Fibroblast of lung (primary cell): ENCODE measurements at regions not wholly inside any gene's neighbourhood (a gene's known extent, or its start where the extent isn't known, plus 50 kb on each side); places are given as distances from the start of the nearest gene placed in this dataset.
A peak's percentile ranks its signal among the peaks of the same experiment; 100 is the strongest.

Experiments used
- DNase-seq, 2 donors: peaks; one replicate each; pipeline versions ENCODE4 v3.0.0 to v3.0.0-alpha.2; 2010; ENCODE audit warnings: low read depth in 2 of 2
- H2AFZ ChIP-seq: 2 replicates; pipeline ENCODE4 v1.5.1; 2012; ENCODE audit warnings: low read length, control low read depth, inconsistent platforms
- H3K27ac ChIP-seq: 2 replicates; pipeline ENCODE4 v1.5.1; 2011; ENCODE audit warnings: low read length, control low read depth; ENCODE audit not compliant: insufficient read depth
- H3K27me3 ChIP-seq: 2 replicates; pipeline ENCODE4 v1.5.1; 2011; ENCODE audit warnings: mild to moderate bottlenecking, low read length; ENCODE audit not compliant: control insufficient read depth, insufficient read depth
- H3K36me3 ChIP-seq: 2 replicates; pipeline ENCODE4 v1.5.1; 2011; ENCODE audit warnings: low read length; ENCODE audit not compliant: control insufficient read depth, insufficient read depth
- H3K4me1 ChIP-seq: 2 replicates; pipeline ENCODE4 v1.5.1; 2011; ENCODE audit warnings: low read length; ENCODE audit not compliant: control insufficient read depth, insufficient read depth; ENCODE audit errors: extremely low read depth
- H3K4me2 ChIP-seq: 2 replicates; pipeline ENCODE4 v1.5.1; 2011; ENCODE audit warnings: low read length, control low read depth; ENCODE audit not compliant: insufficient read depth; ENCODE audit errors: extremely low read depth
- H3K4me3 ChIP-seq, 4 experiments: fragments of 200-600 bp in 1 of 4; sonication (generic) in 1 of 4; replicated peaks in 1 of 4; 2 replicates each; pipeline ENCODE4 v1.5.1; 2011 to 2016; ENCODE audit warnings: low read length in 4 of 4, low read depth in 3 of 4, mild to moderate bottlenecking in 3 of 4, control low read depth in 2 of 4, inconsistent platforms in 1 of 4, mixed read lengths in 1 of 4; ENCODE audit not compliant: insufficient read depth in 1 of 4; ENCODE audit errors: control extremely low read depth in 1 of 4
- H3K79me2 ChIP-seq: 2 replicates; pipeline ENCODE4 v1.5.1; 2012; ENCODE audit warnings: mild to moderate bottlenecking, low read length, inconsistent platforms; ENCODE audit not compliant: control insufficient read depth, insufficient read depth
- H3K9ac ChIP-seq: 2 replicates; pipeline ENCODE4 v1.5.1; 2011; ENCODE audit warnings: mild to moderate bottlenecking, low read length, control low read depth; ENCODE audit not compliant: insufficient read depth
- H3K9me3 ChIP-seq: 2 replicates; pipeline ENCODE4 v1.5.1; 2012; ENCODE audit warnings: low read depth, low read length; ENCODE audit not compliant: control insufficient read depth, insufficient read depth
- H4K20me1 ChIP-seq: 2 replicates; pipeline ENCODE4 v1.5.1; 2011; ENCODE audit warnings: low read length; ENCODE audit not compliant: control insufficient read depth, insufficient read depth; ENCODE audit errors: extremely low read depth
- EZH2 ChIP-seq: IDR thresholded peaks from 2 replicates; pipeline ENCODE4 v1.5.1; 2012; ENCODE audit warnings: low read length, control low read depth, mild to moderate bottlenecking; ENCODE audit errors: missing control alignments
- TF ChIP-seq, protein P1 (sequence below), 2 donors: IDR thresholded peaks in 1 of 2; conservative IDR thresholded peaks in 1 of 2; 1 replicate in 1 of 2; 2 replicates in 1 of 2; pipeline ENCODE4 v1.5.1; 2011 to 2012; ENCODE audit warnings: low read length in 2 of 2, control low read depth in 1 of 2, inconsistent platforms in 1 of 2, low read depth in 1 of 2, mild to moderate bottlenecking in 1 of 2

DNA sequence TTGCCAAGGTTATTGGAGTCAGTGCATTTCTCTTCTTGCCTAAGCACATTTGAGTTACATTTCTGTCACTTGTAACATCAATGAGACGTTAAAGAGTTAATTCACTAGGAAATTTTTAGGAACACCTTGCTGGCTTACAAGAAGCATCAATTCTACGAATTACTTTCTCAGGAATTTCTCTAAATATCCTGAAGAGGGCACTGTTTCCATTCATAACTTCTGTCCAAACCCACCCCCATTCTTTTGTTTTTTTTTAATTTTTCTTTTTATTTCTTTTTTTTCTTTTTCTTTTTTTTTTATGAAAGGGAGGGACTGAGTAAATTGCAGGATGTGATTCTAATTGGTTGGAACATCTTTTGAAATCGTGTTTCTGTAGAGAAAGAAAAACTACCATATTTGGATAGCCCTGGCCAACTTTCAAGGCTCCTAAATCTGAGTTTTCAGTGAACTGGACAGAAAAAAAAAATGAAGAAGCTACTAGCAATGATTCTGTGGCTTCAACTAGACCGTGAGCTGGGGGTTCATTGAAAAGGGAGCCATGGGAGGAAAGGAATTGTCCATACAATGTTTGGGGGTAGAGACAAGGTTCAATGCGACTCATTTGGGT, 285.3 kb downstream of the DAD1 start:
- Histone ChIP-seq H3K9ac (no peak overlapping the region), H3K4me3 (no peak overlapping the region)

DNA sequence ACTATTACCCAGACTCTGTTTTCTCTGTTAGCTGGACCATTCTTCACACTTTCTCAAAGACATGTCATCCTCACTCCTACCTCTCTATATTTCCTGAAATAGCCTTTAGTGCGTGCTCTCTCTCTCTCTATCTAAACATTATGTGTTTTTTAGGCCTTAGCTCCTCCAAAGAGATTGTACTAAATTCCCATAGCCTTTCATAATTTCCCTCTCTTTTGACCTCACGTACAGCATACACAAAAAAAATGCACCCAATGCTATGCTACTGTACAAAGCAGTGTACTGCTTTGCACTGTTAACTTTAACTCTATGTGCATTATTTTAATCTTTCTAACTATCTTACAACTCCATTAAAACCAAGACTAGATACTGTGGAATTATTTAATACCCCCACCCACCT, 288.4 kb downstream of the DAD1 start:
- peak in 1 of 2 donors; percentile 62 for DNase-seq
- Histone ChIP-seq H3K9ac (no peak overlapping the region), H3K79me2 (no peaks in the 10 kb centered on the region), H3K4me2 (no peak overlapping the region), H3K27me3 (peaks cover 2% of the 10 kb centered on the region), H3K27ac (no peak overlapping the region), H2AFZ (no peak overlapping the region), H3K4me3 (no peak overlapping the region), H3K36me3 (no peaks in the 10 kb centered on the region), H3K9me3 (no peaks in the 10 kb centered on the region), H4K20me1 (no peaks in the 10 kb centered on the region), H3K4me1 (no peaks in the 10 kb centered on the region)
- TF ChIP-seq EZH2, result no peak
- TF ChIP-seq, protein P1, sequence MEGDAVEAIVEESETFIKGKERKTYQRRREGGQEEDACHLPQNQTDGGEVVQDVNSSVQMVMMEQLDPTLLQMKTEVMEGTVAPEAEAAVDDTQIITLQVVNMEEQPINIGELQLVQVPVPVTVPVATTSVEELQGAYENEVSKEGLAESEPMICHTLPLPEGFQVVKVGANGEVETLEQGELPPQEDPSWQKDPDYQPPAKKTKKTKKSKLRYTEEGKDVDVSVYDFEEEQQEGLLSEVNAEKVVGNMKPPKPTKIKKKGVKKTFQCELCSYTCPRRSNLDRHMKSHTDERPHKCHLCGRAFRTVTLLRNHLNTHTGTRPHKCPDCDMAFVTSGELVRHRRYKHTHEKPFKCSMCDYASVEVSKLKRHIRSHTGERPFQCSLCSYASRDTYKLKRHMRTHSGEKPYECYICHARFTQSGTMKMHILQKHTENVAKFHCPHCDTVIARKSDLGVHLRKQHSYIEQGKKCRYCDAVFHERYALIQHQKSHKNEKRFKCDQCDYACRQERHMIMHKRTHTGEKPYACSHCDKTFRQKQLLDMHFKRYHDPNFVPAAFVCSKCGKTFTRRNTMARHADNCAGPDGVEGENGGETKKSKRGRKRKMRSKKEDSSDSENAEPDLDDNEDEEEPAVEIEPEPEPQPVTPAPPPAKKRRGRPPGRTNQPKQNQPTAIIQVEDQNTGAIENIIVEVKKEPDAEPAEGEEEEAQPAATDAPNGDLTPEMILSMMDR (conservative IDR thresholded peaks at IDR 0.05 in 1 of 2, IDR thresholded peaks at IDR 0.05 in 1 of 2; ENCODE audit: low read depth in 1 of 2, low read length in 2 of 2), result no peak

More for the DNA sequence above, 285.3 kb downstream of the DAD1 start:
- no peaks in the 10 kb centered on the region for H4K20me1 ChIP-seq
- peak; percentile 14 to 30 for DNase-seq
- no peaks in the 10 kb centered on the region for H3K79me2 ChIP-seq
- no peak for TF ChIP-seq EZH2
- TF ChIP-seq, protein P1 (conservative IDR thresholded peaks at IDR 0.05 in 1 of 2, IDR thresholded peaks at IDR 0.05 in 1 of 2; ENCODE audit: low read depth in 1 of 2, low read length in 2 of 2), result peak; percentile 5 to 50
- H3K36me3 ChIP-seq, result no peaks in the 10 kb centered on the region
- no peak overlapping the region for H3K27ac ChIP-seq
- no peak overlapping the region for H3K4me2 ChIP-seq
- no peaks in the 10 kb centered on the region for H3K4me1 ChIP-seq
- no peak overlapping the region for H2AFZ ChIP-seq
- no peaks in the 10 kb centered on the region for H3K9me3 ChIP-seq
- H3K27me3 ChIP-seq, result no peaks in the 10 kb centered on the region

DNA sequence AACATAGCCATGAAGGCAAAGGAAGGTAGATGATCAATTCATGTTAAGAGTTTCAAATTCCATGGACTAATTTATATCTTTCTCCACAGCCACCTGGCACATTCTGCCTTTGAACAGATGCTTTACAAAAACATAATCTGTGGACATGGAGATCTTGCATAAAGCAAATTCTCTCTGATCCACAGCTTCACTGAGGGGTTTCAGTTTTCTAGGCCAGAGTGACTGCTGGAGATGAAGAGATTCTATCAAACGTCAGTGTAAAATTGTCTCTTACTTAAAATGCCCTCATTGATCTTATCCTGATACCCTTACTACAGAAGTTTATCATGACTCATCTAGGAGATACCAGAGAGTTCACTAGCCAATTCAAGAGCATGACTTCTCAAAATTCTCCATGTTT, 291.6 kb downstream of the DAD1 start:
- Histone ChIP-seq H3K4me3 (no peak overlapping the region), H3K36me3 (no peaks in the 10 kb centered on the region), H2AFZ (no peak overlapping the region), H3K4me1 (no peaks in the 10 kb centered on the region), H3K27ac (no peak overlapping the region), H3K79me2 (no peaks in the 10 kb centered on the region), H4K20me1 (no peaks in the 10 kb centered on the region), H3K9me3 (no peaks in the 10 kb centered on the region), H3K27me3 (peaks cover 2% of the 10 kb centered on the region), H3K4me2 (no peak overlapping the region), H3K9ac (no peak overlapping the region)
- TF ChIP-seq, protein P1 (conservative IDR thresholded peaks at IDR 0.05 in 1 of 2, IDR thresholded peaks at IDR 0.05 in 1 of 2; ENCODE audit: low read depth in 1 of 2, low read length in 2 of 2), result no peak
- no peak for TF ChIP-seq EZH2
- DNase-seq, result no peak
